Keratinocyte (primary cell): ENCODE measurements at regions not wholly inside any gene's neighbourhood (a gene's known extent, or its start where the extent isn't known, plus 50 kb on each side); places are given as distances from the start of the nearest gene placed in this dataset.

Experiments
- DNase-seq: peaks from one replicate; pipeline ENCODE4 v3.0.0-alpha.2; 2011; ENCODE audit warnings: low read depth, missing footprints, low spot score
- FAIRE-seq: peaks from 2 replicates; lab custom pipeline; 2011; peaks lifted over from hg19 to GRCh38; lab: Jason Lieb, UNC
- H2AFZ ChIP-seq: 2 replicates; pipeline ENCODE4 v1.6.0; 2012; ENCODE audit warnings: low read length, control low read depth, inconsistent platforms; ENCODE audit not compliant: control insufficient read depth
- H3K27ac ChIP-seq: 2 replicates; pipeline ENCODE4 v1.5.1; 2011; ENCODE audit warnings: low read length; ENCODE audit not compliant: control insufficient read depth, insufficient read depth
- H3K27me3 ChIP-seq: 3 replicates; pipeline ENCODE4 v1.6.0; 2011; ENCODE audit warnings: low read length; ENCODE audit not compliant: control insufficient read depth, insufficient read depth; ENCODE audit errors: extremely low read depth
- H3K36me3 ChIP-seq, 2 experiments: 2 replicates in 1 of 2; 3 replicates in 1 of 2; pipeline ENCODE4 v1.5.1; 2011; ENCODE audit warnings: low read length in 2 of 2, mild to moderate bottlenecking in 1 of 2; ENCODE audit not compliant: control insufficient read depth in 2 of 2, insufficient read depth in 2 of 2; ENCODE audit errors: extremely low read depth in 1 of 2
- H3K4me1 ChIP-seq: 3 replicates; pipeline ENCODE4 v1.5.1; 2011; ENCODE audit warnings: low read length; ENCODE audit not compliant: control insufficient read depth, insufficient read depth; ENCODE audit errors: extremely low read depth
- H3K4me2 ChIP-seq: 3 replicates; pipeline ENCODE4 v1.6.0; 2011; ENCODE audit warnings: low read depth, low read length; ENCODE audit not compliant: control insufficient read depth, insufficient read depth; ENCODE audit errors: extremely low read depth
- H3K4me3 ChIP-seq, 3 experiments: fragments of 200-600 bp in 1 of 3; sonication (generic) in 1 of 3; 2 replicates in 2 of 3; 3 replicates in 1 of 3; pipeline ENCODE4 v1.5.1; 2011 to 2016; ENCODE audit warnings: low read length in 3 of 3, mild to moderate bottlenecking in 3 of 3, control low read depth in 2 of 3, inconsistent platforms in 1 of 3, low read depth in 1 of 3, mixed read lengths in 1 of 3, mixed run types in 1 of 3, moderate library complexity in 1 of 3; ENCODE audit not compliant: control insufficient read depth in 2 of 3, insufficient read depth in 2 of 3; ENCODE audit errors: extremely low read depth in 1 of 3
- H3K79me2 ChIP-seq: 2 replicates; pipeline ENCODE4 v1.6.0; 2012; ENCODE audit warnings: low read length; ENCODE audit not compliant: control insufficient read depth, insufficient read depth
- H3K9ac ChIP-seq: 3 replicates; pipeline ENCODE4 v1.6.0; 2011; ENCODE audit warnings: low read length; ENCODE audit not compliant: control insufficient read depth, insufficient read depth; ENCODE audit errors: extremely low read depth
- H3K9me1 ChIP-seq: 3 replicates; pipeline ENCODE4 v1.6.0; 2011; ENCODE audit warnings: low read length; ENCODE audit not compliant: control insufficient read depth, insufficient read depth; ENCODE audit errors: extremely low read depth
- H3K9me3 ChIP-seq: 2 replicates; pipeline ENCODE4 v1.5.1; 2012; ENCODE audit warnings: low read depth, low read length; ENCODE audit not compliant: control insufficient read depth
- H4K20me1 ChIP-seq: 3 replicates; pipeline ENCODE4 v1.6.0; 2011; ENCODE audit warnings: low read length; ENCODE audit not compliant: control insufficient read depth, insufficient read depth; ENCODE audit errors: extremely low read depth
- EZH2 ChIP-seq: IDR thresholded peaks from one replicate; pipeline ENCODE4 v1.6.1; 2012; ENCODE audit warnings: inconsistent platforms, mild to moderate bottlenecking, low read length, moderate library complexity
- dilution Hi-C: fragments of 300-500 bp; cut with MboI; formaldehyde crosslinking; loops from one replicate; pipeline ENCODE4 v1.7.0; 2020; ENCODE audit warnings: low sequenced_read_pairs; ENCODE audit not compliant: extremely low pct_ligation_motif_present
- TF ChIP-seq, protein P1 (sequence below), 3 experiments: IDR thresholded peaks in 1 of 3; conservative IDR thresholded peaks in 1 of 3; optimal IDR thresholded peaks in 1 of 3; 2 replicates in 2 of 3; 3 replicates in 1 of 3; pipeline versions ENCODE3 to v1.5.1; 2011; ENCODE audit warnings: low read length in 3 of 3, mild to moderate bottlenecking in 3 of 3, moderate library complexity in 2 of 3, control low read depth in 1 of 3, inconsistent platforms in 1 of 3; ENCODE audit not compliant: insufficient read depth in 2 of 3; ENCODE audit errors: extremely low read depth in 1 of 3

DNA sequence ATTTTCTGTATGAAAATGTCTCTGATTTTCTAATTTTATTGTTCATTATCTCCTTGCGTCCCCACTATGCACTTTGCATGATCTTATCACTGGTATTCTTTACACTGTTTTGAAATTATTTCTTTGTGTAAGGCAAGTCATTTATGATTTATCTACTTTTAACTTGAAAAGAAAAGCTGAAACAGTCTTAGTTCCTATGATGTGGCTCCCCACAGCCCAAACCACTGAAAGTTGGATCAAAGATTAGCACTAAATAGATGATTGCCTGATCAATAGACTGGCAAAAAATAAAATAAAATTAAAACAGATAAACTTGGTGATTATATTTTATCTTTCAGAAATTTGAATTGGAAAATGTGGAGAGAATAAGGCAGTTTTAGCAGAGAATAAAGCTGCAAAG lies 1101.9 kb downstream of the PCDH9 start:
- FAIRE-seq = no peak
- no peak for TF ChIP-seq EZH2
- dilution Hi-C loops = no loop called here

DNA sequence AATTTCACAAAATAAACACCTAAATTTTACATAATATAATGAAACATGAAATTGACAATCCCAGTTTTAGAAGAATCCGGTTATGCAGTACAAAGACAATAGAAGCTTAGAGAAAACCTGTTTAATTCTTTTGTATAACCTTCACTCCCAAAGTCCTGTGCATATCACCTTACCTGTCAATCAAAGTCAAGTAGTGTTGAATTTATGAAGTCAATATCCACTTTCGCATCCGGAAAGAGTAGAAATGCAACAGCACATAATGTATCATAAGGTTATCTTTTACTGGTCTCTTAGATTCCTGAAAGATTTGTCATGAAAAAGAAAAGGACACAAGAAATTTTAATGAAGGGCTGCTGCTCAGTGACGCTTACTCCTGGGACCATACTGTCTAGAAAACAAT lies 1112.6 kb downstream of the PCDH9 start:
- DNase-seq (no peak), FAIRE-seq (no peak)
- H3K9me3 ChIP-seq = no peaks in the 10 kb centered on the region
- H3K9ac ChIP-seq = no peak overlapping the region
- dilution Hi-C loops = no loop called here
- no peak overlapping the region for H2AFZ ChIP-seq
- TF ChIP-seq, protein P1, sequence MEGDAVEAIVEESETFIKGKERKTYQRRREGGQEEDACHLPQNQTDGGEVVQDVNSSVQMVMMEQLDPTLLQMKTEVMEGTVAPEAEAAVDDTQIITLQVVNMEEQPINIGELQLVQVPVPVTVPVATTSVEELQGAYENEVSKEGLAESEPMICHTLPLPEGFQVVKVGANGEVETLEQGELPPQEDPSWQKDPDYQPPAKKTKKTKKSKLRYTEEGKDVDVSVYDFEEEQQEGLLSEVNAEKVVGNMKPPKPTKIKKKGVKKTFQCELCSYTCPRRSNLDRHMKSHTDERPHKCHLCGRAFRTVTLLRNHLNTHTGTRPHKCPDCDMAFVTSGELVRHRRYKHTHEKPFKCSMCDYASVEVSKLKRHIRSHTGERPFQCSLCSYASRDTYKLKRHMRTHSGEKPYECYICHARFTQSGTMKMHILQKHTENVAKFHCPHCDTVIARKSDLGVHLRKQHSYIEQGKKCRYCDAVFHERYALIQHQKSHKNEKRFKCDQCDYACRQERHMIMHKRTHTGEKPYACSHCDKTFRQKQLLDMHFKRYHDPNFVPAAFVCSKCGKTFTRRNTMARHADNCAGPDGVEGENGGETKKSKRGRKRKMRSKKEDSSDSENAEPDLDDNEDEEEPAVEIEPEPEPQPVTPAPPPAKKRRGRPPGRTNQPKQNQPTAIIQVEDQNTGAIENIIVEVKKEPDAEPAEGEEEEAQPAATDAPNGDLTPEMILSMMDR (optimal IDR thresholded peaks at IDR 0.05 in 1 of 3, IDR thresholded peaks at IDR 0.05 in 1 of 3, conservative IDR thresholded peaks at IDR 0.05 in 1 of 3; ENCODE audit: extremely low read depth in 1 of 3, insufficient read depth in 2 of 3, low read length in 3 of 3) = no peak
- no peak for TF ChIP-seq EZH2
- H3K4me1 ChIP-seq = no peaks in the 10 kb centered on the region
- no peak overlapping the region for H3K4me2 ChIP-seq
- H3K79me2 ChIP-seq = no peaks in the 10 kb centered on the region
- H3K27me3 ChIP-seq = no peaks in the 10 kb centered on the region
- H3K9me1 ChIP-seq = no peaks in the 10 kb centered on the region
- H3K27ac ChIP-seq = no peak overlapping the region
- no peaks in the 10 kb centered on the region for H4K20me1 ChIP-seq
- H3K36me3 ChIP-seq = no peaks in the 10 kb centered on the region
- no peak overlapping the region for H3K4me3 ChIP-seq

More for the DNA sequence above, 1101.9 kb downstream of the PCDH9 start:
- Histone ChIP-seq H3K9ac (no peak overlapping the region), H2AFZ (no peak overlapping the region), H3K9me3 (no peaks in the 10 kb centered on the region), H4K20me1 (no peaks in the 10 kb centered on the region), H3K4me1 (no peaks in the 10 kb centered on the region), H3K36me3 (no peaks in the 10 kb centered on the region), H3K9me1 (no peaks in the 10 kb centered on the region), H3K79me2 (no peaks in the 10 kb centered on the region), H3K4me2 (no peak overlapping the region), H3K27ac (no peak overlapping the region), H3K27me3 (no peaks in the 10 kb centered on the region), H3K4me3 (no peak overlapping the region)
- no peak for DNase-seq

DNA sequence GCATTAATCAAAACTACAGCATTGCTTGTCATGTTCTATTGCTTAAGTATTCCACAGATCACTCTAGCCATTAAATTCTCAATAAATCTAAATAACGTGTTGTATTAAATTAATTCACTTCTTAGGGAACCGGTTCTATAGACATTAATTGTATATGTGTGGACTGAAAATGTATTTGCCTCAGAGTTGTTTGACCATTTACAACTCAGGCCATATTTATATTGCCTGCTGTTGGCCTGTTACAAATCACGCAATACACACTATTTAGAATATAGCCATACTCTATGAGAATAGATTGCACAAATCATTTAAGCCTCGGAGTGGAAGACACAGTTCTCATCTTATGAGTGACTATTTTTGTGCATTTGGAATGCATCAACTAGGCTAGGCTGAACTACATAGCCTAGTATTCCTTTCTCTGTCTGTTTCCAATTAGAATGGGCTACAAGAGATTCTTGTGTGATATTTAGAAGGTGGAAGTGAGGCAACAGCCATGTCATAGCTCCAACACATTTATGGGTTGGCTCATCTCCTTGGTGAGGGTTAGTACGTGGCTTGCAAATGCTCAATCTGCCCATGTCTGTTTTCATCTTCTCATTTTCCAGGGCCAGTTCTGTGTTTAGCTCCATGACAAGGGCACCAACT lies 1116.1 kb downstream of the PCDH9 start:
- Histone ChIP-seq H2AFZ (no peak overlapping the region), H3K9me3 (no peaks in the 10 kb centered on the region), H3K79me2 (no peaks in the 10 kb centered on the region), H3K9me1 (no peaks in the 10 kb centered on the region), H4K20me1 (no peaks in the 10 kb centered on the region), H3K9ac (no peak overlapping the region), H3K36me3 (no peaks in the 10 kb centered on the region), H3K4me3 (no peak overlapping the region), H3K27me3 (no peaks in the 10 kb centered on the region), H3K27ac (no peak overlapping the region), H3K4me1 (no peaks in the 10 kb centered on the region), H3K4me2 (no peak overlapping the region)
- TF ChIP-seq EZH2 = no peak
- TF ChIP-seq, protein P1 (optimal IDR thresholded peaks at IDR 0.05 in 1 of 3, IDR thresholded peaks at IDR 0.05 in 1 of 3, conservative IDR thresholded peaks at IDR 0.05 in 1 of 3; ENCODE audit: extremely low read depth in 1 of 3, insufficient read depth in 2 of 3, low read length in 3 of 3) = no peak
- no peak for FAIRE-seq
- no peak for DNase-seq
- dilution Hi-C loops = no loop called here
